IPS DF 6.9 (cell line): ENCODE measurements at regions not wholly inside any gene's neighbourhood (a gene's known extent, or its start where the extent isn't known, plus 50 kb on each side); places are given as distances from the start of the nearest gene placed in this dataset.
"Not testable (repeated sequence)": the region's sequence is repeated elsewhere in the genome, so short reads cannot be mapped to it uniquely, and the experiment has no call there.

Experiments
- DNase-seq: peaks from one replicate; pipeline ENCODE4 v3.0.0-alpha.2; 2013; ENCODE audit warnings: low read depth, low spot score
- H3K27ac ChIP-seq: one replicate; pipeline ENCODE4 v1.5.1; 2013; ENCODE audit warnings: low read length, control low read depth
- H3K27me3 ChIP-seq: 2 replicates; pipeline ENCODE4 v1.6.1; 2013; ENCODE audit warnings: mild to moderate bottlenecking, low read length; ENCODE audit not compliant: control insufficient read depth, insufficient read depth
- H3K36me3 ChIP-seq: 2 replicates; pipeline ENCODE4 v1.6.1; 2013; ENCODE audit warnings: low read length; ENCODE audit not compliant: control insufficient read depth, insufficient read depth
- H3K4me1 ChIP-seq: 2 replicates; pipeline ENCODE4 v1.6.1; 2013; ENCODE audit warnings: low read length; ENCODE audit not compliant: control insufficient read depth, insufficient read depth
- H3K4me3 ChIP-seq: 2 replicates; pipeline ENCODE4 v1.5.1; 2013; ENCODE audit warnings: mild to moderate bottlenecking, low read length
- H3K9me3 ChIP-seq: 2 replicates; pipeline ENCODE4 v1.6.1; 2013; ENCODE audit warnings: low read length, inconsistent platforms; ENCODE audit not compliant: control insufficient read depth, insufficient read depth
- WGBS: extraction: QIAGEN DNeasy Blood & Tissue Kit; methylation state at CpG from one replicate; pipeline ENCODE4 v1.1.7; 2013; ENCODE audit warnings: mixed read lengths, missing lambda C conversion rate; ENCODE audit not compliant: insufficient read length, insufficient coverage; 5-methylcytosine and 5-hydroxymethylcytosine counted together

GRCh38 chr20:7799862-7800261 lies 140.4 kb downstream of the HAO1 start:
- Histone ChIP-seq H3K27me3 (no peaks in the 10 kb centered on the region), H3K4me3 (no peak overlapping the region), H3K9me3 (no peaks in the 10 kb centered on the region), H3K36me3 (no peaks in the 10 kb centered on the region), H3K27ac (no peak overlapping the region), H3K4me1 (no peaks in the 10 kb centered on the region)
- no CpG with 5 or more reads among the region's 1 CpG for WGBS
- DNase-seq, result no peak

- DNase-seq, H3K4me1 ChIP-seq, H3K27ac ChIP-seq, H3K27me3 ChIP-seq, H3K9me3 ChIP-seq, H3K4me3 ChIP-seq, H3K36me3 ChIP-seq: not testable (repeated sequence)
- no CpG with 5 or more reads among the region's 52 CpGs for WGBS
Measured at GRCh38 chr20:7803411-7804151, 136.7 kb downstream of the HAO1 start.

GRCh38 chr20:7806831-7807230 lies 133.4 kb downstream of the HAO1 start:
- H3K27me3 ChIP-seq, result no peaks in the 10 kb centered on the region
- H3K9me3 ChIP-seq, result no peaks in the 10 kb centered on the region; the same call in 1 of the 2 replicates
- no peaks in the 10 kb centered on the region for H3K4me1 ChIP-seq
- no peaks in the 10 kb centered on the region for H3K36me3 ChIP-seq
- no peak overlapping the region for H3K27ac ChIP-seq
- H3K4me3 ChIP-seq, result no peak overlapping the region
- WGBS, result no CpG with 5 or more reads among the region's 4 CpGs
- no peak for DNase-seq

GRCh38 chr20:7817286-7817685 lies 123.0 kb downstream of the HAO1 start:
- no CpG with 5 or more reads among the region's 1 CpG for WGBS
- Histone ChIP-seq H3K4me1 (no peaks in the 10 kb centered on the region), H3K36me3 (no peaks in the 10 kb centered on the region), H3K4me3 (no peak overlapping the region), H3K9me3 (no peaks in the 10 kb centered on the region), H3K27me3 (no peaks in the 10 kb centered on the region), H3K27ac (no peak overlapping the region)
- DNase-seq, result no peak

- Histone ChIP-seq H3K27me3 (no peaks in the 10 kb centered on the region), H3K4me3 (no peak overlapping the region), H3K4me1 (no peaks in the 10 kb centered on the region), H3K36me3 (no peaks in the 10 kb centered on the region), H3K9me3 (no peaks in the 10 kb centered on the region), H3K27ac (no peak overlapping the region)
- DNase-seq, result no peak
- WGBS, result no CpG with 5 or more reads among the region's 1 CpG
Measured at GRCh38 chr20:7818477-7818876, 121.8 kb downstream of the HAO1 start.

- no CpG with 5 or more reads among the region's 4 CpGs for WGBS
- Histone ChIP-seq H3K27me3 (no peaks in the 10 kb centered on the region), H3K4me3 (no peak overlapping the region), H3K9me3 (no peaks in the 10 kb centered on the region), H3K36me3 (no peaks in the 10 kb centered on the region), H3K27ac (no peak overlapping the region), H3K4me1 (no peaks in the 10 kb centered on the region)
- DNase-seq, result no peak
Measured at GRCh38 chr20:7820897-7821296, 119.4 kb downstream of the HAO1 start.

- WGBS, result no CpG with 5 or more reads among the region's 2 CpGs
- H3K4me1 ChIP-seq, result no peaks in the 10 kb centered on the region
- H3K27me3 ChIP-seq, result no peaks in the 10 kb centered on the region
- DNase-seq, result no peak
- H3K27ac ChIP-seq, result no peak overlapping the region
- H3K9me3 ChIP-seq, result no peaks in the 10 kb centered on the region
- no peak overlapping the region for H3K4me3 ChIP-seq
- H3K36me3 ChIP-seq, result no peaks in the 10 kb centered on the region
Measured at GRCh38 chr20:7822772-7823171, 117.5 kb downstream of the HAO1 start.

GRCh38 chr20:7828437-7828836 lies 111.8 kb downstream of the HAO1 start:
- Histone ChIP-seq H3K36me3 (no peaks in the 10 kb centered on the region), H3K9me3 (no peaks in the 10 kb centered on the region), H3K27me3 (no peaks in the 10 kb centered on the region), H3K4me3 (no peak overlapping the region), H3K27ac (no peak overlapping the region), H3K4me1 (no peaks in the 10 kb centered on the region)
- no CpG with 5 or more reads among the region's 2 CpGs for WGBS
- DNase-seq, result no peak

GRCh38 chr20:7829031-7829430 lies 111.2 kb downstream of the HAO1 start:
- Histone ChIP-seq H3K4me1 (no peaks in the 10 kb centered on the region), H3K36me3 (no peaks in the 10 kb centered on the region), H3K4me3 (no peak overlapping the region), H3K27me3 (no peaks in the 10 kb centered on the region), H3K9me3 (no peaks in the 10 kb centered on the region), H3K27ac (no peak overlapping the region)
- WGBS, result no CpG with 5 or more reads among the region's 4 CpGs
- no peak for DNase-seq

GRCh38 chr20:7829776-7830175 lies 110.5 kb downstream of the HAO1 start:
- Histone ChIP-seq H3K27ac (no peak overlapping the region), H3K4me1 (no peaks in the 10 kb centered on the region), H3K4me3 (no peak overlapping the region), H3K36me3 (no peaks in the 10 kb centered on the region), H3K9me3 (no peaks in the 10 kb centered on the region), H3K27me3 (no peaks in the 10 kb centered on the region)
- DNase-seq, result no peak
